Epithelial cell of proximal tubule (primary cell): ENCODE measurements at regions not wholly inside any gene's neighbourhood (a gene's known extent, or its start where the extent isn't known, plus 50 kb on each side); places are given as distances from the start of the nearest gene placed in this dataset.

Experiments
- DNase-seq: peaks from one replicate; pipeline ENCODE4 v3.0.0-alpha.2; 2011; ENCODE audit warnings: low read depth
- H3K4me3 ChIP-seq: 2 replicates; pipeline ENCODE4 v1.5.1; 2011; ENCODE audit warnings: low read depth, mild to moderate bottlenecking, low read length
- TF ChIP-seq, protein P1 (sequence below): conservative IDR thresholded peaks from 2 replicates; pipeline ENCODE4 v1.5.1; 2012; ENCODE audit warnings: low read depth, mild to moderate bottlenecking, low read length

DNA sequence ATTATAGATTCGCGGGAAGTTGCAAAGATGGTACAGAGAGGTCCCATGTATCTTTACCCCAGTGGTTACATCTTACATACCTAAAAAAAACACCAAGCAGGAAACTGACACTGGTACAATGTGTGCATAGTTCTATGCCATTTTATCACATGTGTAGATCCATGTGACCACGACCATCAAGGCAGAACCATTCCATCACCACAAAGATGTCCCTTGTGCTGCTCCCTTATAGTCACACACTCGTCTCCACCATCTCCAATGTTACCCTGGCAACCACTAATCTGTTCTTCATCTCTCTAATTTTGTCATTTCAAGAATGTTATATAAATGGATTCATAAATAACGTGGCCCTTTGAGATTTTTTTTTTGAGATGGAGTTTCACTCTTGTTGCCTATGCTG is 156.9 kb upstream of the MAGI3 start:
- H3K4me3 ChIP-seq, result no peak overlapping the region
- TF ChIP-seq, protein P1, sequence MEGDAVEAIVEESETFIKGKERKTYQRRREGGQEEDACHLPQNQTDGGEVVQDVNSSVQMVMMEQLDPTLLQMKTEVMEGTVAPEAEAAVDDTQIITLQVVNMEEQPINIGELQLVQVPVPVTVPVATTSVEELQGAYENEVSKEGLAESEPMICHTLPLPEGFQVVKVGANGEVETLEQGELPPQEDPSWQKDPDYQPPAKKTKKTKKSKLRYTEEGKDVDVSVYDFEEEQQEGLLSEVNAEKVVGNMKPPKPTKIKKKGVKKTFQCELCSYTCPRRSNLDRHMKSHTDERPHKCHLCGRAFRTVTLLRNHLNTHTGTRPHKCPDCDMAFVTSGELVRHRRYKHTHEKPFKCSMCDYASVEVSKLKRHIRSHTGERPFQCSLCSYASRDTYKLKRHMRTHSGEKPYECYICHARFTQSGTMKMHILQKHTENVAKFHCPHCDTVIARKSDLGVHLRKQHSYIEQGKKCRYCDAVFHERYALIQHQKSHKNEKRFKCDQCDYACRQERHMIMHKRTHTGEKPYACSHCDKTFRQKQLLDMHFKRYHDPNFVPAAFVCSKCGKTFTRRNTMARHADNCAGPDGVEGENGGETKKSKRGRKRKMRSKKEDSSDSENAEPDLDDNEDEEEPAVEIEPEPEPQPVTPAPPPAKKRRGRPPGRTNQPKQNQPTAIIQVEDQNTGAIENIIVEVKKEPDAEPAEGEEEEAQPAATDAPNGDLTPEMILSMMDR, result no peak
- DNase-seq, result no peak

DNA sequence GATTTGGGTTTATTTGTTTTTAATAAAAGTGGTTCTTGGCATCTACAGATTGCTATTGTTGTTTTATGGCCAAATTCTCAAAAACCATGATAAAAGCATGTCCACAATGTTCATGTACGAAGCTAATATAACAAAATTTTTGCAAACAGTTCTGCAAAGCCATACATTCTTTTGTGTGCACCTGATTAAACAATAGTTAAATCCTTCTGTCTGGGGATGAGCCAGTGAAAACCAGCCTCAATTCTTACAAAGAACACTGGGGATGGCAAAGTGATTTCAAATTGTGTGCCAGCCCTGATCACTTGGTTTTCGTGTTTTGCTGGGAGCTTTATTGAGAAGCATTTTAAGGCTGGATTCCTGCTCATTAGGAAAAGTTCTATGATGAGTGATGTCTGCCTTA is 149.1 kb upstream of the MAGI3 start:
- TF ChIP-seq, protein P1, result no peak
- no peak for DNase-seq
- H3K4me3 ChIP-seq, result no peak overlapping the region

DNA sequence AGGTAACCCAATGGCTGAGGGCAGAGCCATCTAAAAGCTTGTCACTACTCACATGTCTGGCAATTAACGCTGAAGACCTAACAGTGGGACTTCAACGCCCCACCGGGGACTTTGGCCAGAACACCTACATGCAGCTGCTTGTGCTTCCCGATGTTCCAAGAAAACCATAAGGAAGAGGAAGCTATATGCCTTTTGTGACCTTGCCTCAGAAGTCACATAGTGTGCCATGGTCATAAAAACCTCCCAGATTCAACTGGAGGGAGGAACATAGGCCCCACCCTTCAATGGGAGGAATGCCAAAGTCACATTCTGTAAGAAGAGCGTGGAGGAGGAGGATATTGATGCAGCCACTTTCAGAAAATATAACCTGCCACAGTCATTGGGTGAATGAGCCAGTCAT is 147.8 kb upstream of the MAGI3 start:
- TF ChIP-seq, protein P1, result no peak
- DNase-seq, result no peak
- H3K4me3 ChIP-seq, result no peak overlapping the region

DNA sequence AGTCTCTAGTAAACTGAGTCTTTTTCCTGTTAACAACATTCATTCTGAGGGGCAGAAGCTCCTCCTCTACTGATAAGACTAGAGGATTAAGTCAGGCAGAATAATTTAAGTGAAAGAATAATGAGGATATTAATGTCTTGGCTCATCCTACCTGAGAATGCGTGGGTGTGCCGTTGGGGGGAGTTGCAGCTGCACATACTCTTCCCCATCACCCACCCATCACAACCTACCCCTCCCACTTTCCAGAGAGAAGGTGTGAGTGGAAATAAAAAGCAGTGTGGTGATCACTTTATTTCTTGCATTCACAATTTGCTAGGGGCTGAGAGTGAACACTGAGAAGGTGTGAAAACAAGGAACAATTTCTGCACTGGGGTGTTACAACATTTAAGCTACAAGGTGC is 146.8 kb upstream of the MAGI3 start:
- DNase-seq, result no peak
- TF ChIP-seq, protein P1, result no peak

DNA sequence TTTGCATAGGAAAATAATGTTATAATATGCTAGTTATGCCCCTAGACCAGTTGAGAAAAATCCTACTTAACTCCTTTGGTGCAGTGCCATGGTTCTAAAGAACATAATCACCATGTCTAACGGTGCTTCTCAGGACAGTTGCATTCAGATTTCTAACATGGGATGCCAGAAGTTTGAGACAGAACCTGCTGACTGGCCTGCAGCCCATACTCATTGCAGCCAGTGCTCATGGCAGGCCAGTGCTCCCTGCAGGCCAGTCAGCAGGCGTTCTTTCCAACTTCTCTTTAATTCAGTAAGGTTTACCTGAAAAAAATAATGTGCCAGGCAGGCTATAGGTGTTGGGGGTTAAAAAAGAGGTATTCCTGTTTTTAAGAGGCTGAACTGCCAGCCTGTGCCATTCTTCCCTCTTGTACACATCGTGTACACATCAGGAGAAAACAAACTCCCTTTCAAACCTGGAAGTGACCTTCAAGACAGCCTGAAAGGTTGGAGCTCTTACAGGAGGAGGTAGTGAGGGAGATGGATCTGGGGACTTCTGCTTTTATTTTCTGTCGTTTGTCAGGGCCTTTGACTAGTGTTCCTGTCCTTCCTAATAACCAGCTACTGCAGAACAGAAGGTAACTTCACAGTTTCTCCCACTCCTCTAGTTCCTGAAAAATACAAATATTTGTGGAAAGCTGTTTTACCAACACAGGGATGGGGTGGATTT is 146.0 kb upstream of the MAGI3 start:
- TF ChIP-seq, protein P1, result no peak
- H3K4me3 ChIP-seq, result no peak overlapping the region
- DNase-seq, result no peak

More for the DNA sequence above, 146.8 kb upstream of the MAGI3 start:
- H3K4me3 ChIP-seq, result no peak overlapping the region

DNA sequence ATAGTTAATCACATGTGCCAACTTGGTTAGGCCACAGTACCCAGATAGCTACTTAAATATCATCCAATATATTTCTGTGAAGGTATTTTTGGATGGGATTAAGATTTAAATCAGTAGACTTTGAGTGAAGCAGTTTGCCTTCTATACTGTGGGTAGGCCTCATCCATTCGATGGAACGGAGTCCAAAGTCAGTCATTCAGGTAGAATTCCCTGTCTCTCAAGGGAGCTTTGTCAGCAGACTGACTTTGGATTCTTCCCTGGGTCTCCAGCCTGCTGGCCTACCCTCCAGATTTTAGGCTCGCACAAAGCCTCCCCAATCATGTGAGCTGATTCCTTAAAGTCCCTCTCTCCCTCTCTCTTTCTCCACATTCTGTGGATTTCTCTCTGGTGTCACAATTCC is 145.1 kb upstream of the MAGI3 start:
- DNase-seq, result no peak
- TF ChIP-seq, protein P1, result no peak

DNA sequence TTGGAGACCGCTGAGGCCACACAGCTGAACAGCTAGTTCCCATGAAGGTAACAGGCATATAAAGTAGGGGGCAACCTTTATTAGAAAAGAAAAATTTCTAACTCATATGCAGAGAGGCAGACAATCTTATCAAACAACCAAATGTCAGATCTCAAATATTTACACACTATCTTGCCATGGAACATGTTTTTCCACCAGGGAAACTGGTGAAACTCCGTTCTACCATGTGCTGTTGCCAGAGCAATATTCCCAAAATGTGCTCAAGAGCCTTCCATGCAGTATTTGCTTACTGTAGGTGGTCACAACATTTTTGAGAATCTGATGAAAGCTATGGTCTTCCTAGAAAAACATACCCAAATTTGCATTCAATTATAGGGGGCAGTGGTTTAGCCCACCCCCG is 143.4 kb upstream of the MAGI3 start:
- H3K4me3 ChIP-seq, result no peak overlapping the region
- TF ChIP-seq, protein P1, result no peak
- DNase-seq, result no peak

More for the DNA sequence above, 145.1 kb upstream of the MAGI3 start:
- H3K4me3 ChIP-seq, result no peak overlapping the region
